ENCODE measurements at regions not wholly inside any gene's neighbourhood (a gene's known extent, or its start where the extent isn't known, plus 50 kb on each side); places are given as distances from the start of the nearest gene placed in this dataset.
"Not testable (repeated sequence)": the region's sequence is repeated elsewhere in the genome, so short reads cannot be mapped to it uniquely, and the experiment has no call there.

- no peaks in the 10 kb centered on the region for H3K27me3 ChIP-seq (ENCODE audit: control insufficient read depth in 2 of 2, insufficient read depth in 2 of 2, low read length in 2 of 2)
- H3K9ac ChIP-seq (ENCODE audit: low read depth in 1 of 2, low read length in 2 of 2): no peak overlapping the region
- H3K4me1 ChIP-seq (ENCODE audit: control insufficient read depth in 2 of 2, insufficient read depth in 2 of 2, low read length in 2 of 2): no peaks in the 10 kb centered on the region
- no peaks in the 10 kb centered on the region for H3K36me3 ChIP-seq (ENCODE audit: control insufficient read depth in 2 of 2, insufficient read depth in 2 of 2, low read length in 2 of 2)
- no peaks in the 10 kb centered on the region for H3K9me3 ChIP-seq (ENCODE audit: control insufficient read depth in 2 of 2, low read length in 2 of 2)
- H3K4me3 ChIP-seq (ENCODE audit: low read length in 2 of 2): no peak overlapping the region
- H3K27ac ChIP-seq (ENCODE audit: low read depth in 2 of 2, low read length in 2 of 2): no peak overlapping the region
Observed at GRCh38 chr14:97116546-97116945, 319.4 kb downstream of the VRK1 start.

- H3K36me3 ChIP-seq (ENCODE audit: control insufficient read depth in 2 of 2, insufficient read depth in 2 of 2, low read length in 2 of 2): no peaks in the 10 kb centered on the region
- no peaks in the 10 kb centered on the region for H3K9me3 ChIP-seq (ENCODE audit: control insufficient read depth in 2 of 2, low read length in 2 of 2)
- no peak overlapping the region for H3K4me3 ChIP-seq (ENCODE audit: low read length in 2 of 2)
- no peak overlapping the region for H3K27ac ChIP-seq (ENCODE audit: low read depth in 2 of 2, low read length in 2 of 2)
- H3K9ac ChIP-seq (ENCODE audit: low read depth in 1 of 2, low read length in 2 of 2): no peak overlapping the region
- H3K27me3 ChIP-seq (ENCODE audit: control insufficient read depth in 2 of 2, insufficient read depth in 2 of 2, low read length in 2 of 2): no peaks in the 10 kb centered on the region
- no peaks in the 10 kb centered on the region for H3K4me1 ChIP-seq (ENCODE audit: control insufficient read depth in 2 of 2, insufficient read depth in 2 of 2, low read length in 2 of 2)
Observed at GRCh38 chr14:97117693-97118092, 320.5 kb downstream of the VRK1 start.

GRCh38 chr14:97120204-97120603 is 323.0 kb downstream of the VRK1 start:
- no peak overlapping the region for H3K27ac ChIP-seq (ENCODE audit: low read depth in 2 of 2, low read length in 2 of 2)
- H3K4me1 ChIP-seq (ENCODE audit: control insufficient read depth in 2 of 2, insufficient read depth in 2 of 2, low read length in 2 of 2): no peaks in the 10 kb centered on the region
- H3K4me3 ChIP-seq (ENCODE audit: low read length in 2 of 2): no peak overlapping the region
- H3K36me3 ChIP-seq (ENCODE audit: control insufficient read depth in 2 of 2, insufficient read depth in 2 of 2, low read length in 2 of 2): no peaks in the 10 kb centered on the region
- no peaks in the 10 kb centered on the region for H3K27me3 ChIP-seq (ENCODE audit: control insufficient read depth in 2 of 2, insufficient read depth in 2 of 2, low read length in 2 of 2)
- no peak overlapping the region for H3K9ac ChIP-seq (ENCODE audit: low read depth in 1 of 2, low read length in 2 of 2)
- H3K9me3 ChIP-seq (ENCODE audit: control insufficient read depth in 2 of 2, low read length in 2 of 2): no peaks in the 10 kb centered on the region

- H3K27me3 ChIP-seq (ENCODE audit: control insufficient read depth in 2 of 2, insufficient read depth in 2 of 2, low read length in 2 of 2): no peaks in the 10 kb centered on the region
- no peak overlapping the region for H3K9ac ChIP-seq (ENCODE audit: low read depth in 1 of 2, low read length in 2 of 2)
- no peaks in the 10 kb centered on the region for H3K36me3 ChIP-seq (ENCODE audit: control insufficient read depth in 2 of 2, insufficient read depth in 2 of 2, low read length in 2 of 2)
- no peak overlapping the region for H3K27ac ChIP-seq (ENCODE audit: low read depth in 2 of 2, low read length in 2 of 2)
- H3K4me1 ChIP-seq (ENCODE audit: control insufficient read depth in 2 of 2, insufficient read depth in 2 of 2, low read length in 2 of 2): no peaks in the 10 kb centered on the region
- no peak overlapping the region for H3K4me3 ChIP-seq (ENCODE audit: low read length in 2 of 2)
- no peaks in the 10 kb centered on the region for H3K9me3 ChIP-seq (ENCODE audit: control insufficient read depth in 2 of 2, low read length in 2 of 2)
Observed at GRCh38 chr14:97120611-97121031, 323.4 kb downstream of the VRK1 start.

- Histone ChIP-seq H3K9me3 (ENCODE audit: control insufficient read depth in 2 of 2, low read length in 2 of 2) (no peaks in the 10 kb centered on the region), H3K4me1 (ENCODE audit: control insufficient read depth in 2 of 2, insufficient read depth in 2 of 2, low read length in 2 of 2) (no peaks in the 10 kb centered on the region), H3K4me3 (ENCODE audit: low read length in 2 of 2) (no peak overlapping the region), H3K9ac (ENCODE audit: low read depth in 1 of 2, low read length in 2 of 2) (no peak overlapping the region), H3K27ac (ENCODE audit: low read depth in 2 of 2, low read length in 2 of 2) (no peak overlapping the region), H3K36me3 (ENCODE audit: control insufficient read depth in 2 of 2, insufficient read depth in 2 of 2, low read length in 2 of 2) (no peaks in the 10 kb centered on the region), H3K27me3 (ENCODE audit: control insufficient read depth in 2 of 2, insufficient read depth in 2 of 2, low read length in 2 of 2) (no peaks in the 10 kb centered on the region)
Observed at GRCh38 chr14:97129639-97130038, 332.5 kb downstream of the VRK1 start.

GRCh38 chr14:97135847-97136246 is 338.7 kb downstream of the VRK1 start:
- not testable (repeated sequence) for H3K4me1 ChIP-seq (ENCODE audit: control insufficient read depth in 2 of 2, insufficient read depth in 2 of 2, low read length in 2 of 2); H3K9ac ChIP-seq (ENCODE audit: low read depth in 1 of 2, low read length in 2 of 2); H3K27me3 ChIP-seq (ENCODE audit: control insufficient read depth in 2 of 2, insufficient read depth in 2 of 2, low read length in 2 of 2); H3K9me3 ChIP-seq (ENCODE audit: control insufficient read depth in 2 of 2, low read length in 2 of 2); H3K4me3 ChIP-seq (ENCODE audit: low read length in 2 of 2); H3K27ac ChIP-seq (ENCODE audit: low read depth in 2 of 2, low read length in 2 of 2); H3K36me3 ChIP-seq (ENCODE audit: control insufficient read depth in 2 of 2, insufficient read depth in 2 of 2, low read length in 2 of 2)

- Histone ChIP-seq H3K4me1 (ENCODE audit: control insufficient read depth in 2 of 2, insufficient read depth in 2 of 2, low read length in 2 of 2) (no peaks in the 10 kb centered on the region), H3K27me3 (ENCODE audit: control insufficient read depth in 2 of 2, insufficient read depth in 2 of 2, low read length in 2 of 2) (no peaks in the 10 kb centered on the region), H3K9ac (ENCODE audit: low read depth in 1 of 2, low read length in 2 of 2) (no peak overlapping the region), H3K4me3 (ENCODE audit: low read length in 2 of 2) (no peak overlapping the region), H3K27ac (ENCODE audit: low read depth in 2 of 2, low read length in 2 of 2) (no peak overlapping the region), H3K36me3 (ENCODE audit: control insufficient read depth in 2 of 2, insufficient read depth in 2 of 2, low read length in 2 of 2) (no peaks in the 10 kb centered on the region), H3K9me3 (ENCODE audit: control insufficient read depth in 2 of 2, low read length in 2 of 2) (no peaks in the 10 kb centered on the region)
Observed at GRCh38 chr14:97137705-97138104, 340.5 kb downstream of the VRK1 start.

- no peaks in the 10 kb centered on the region for H3K27me3 ChIP-seq (ENCODE audit: control insufficient read depth in 2 of 2, insufficient read depth in 2 of 2, low read length in 2 of 2)
- H3K4me3 ChIP-seq (ENCODE audit: low read length in 2 of 2): no peak overlapping the region
- H3K9ac ChIP-seq (ENCODE audit: low read depth in 1 of 2, low read length in 2 of 2): no peak overlapping the region
- no peaks in the 10 kb centered on the region for H3K36me3 ChIP-seq (ENCODE audit: control insufficient read depth in 2 of 2, insufficient read depth in 2 of 2, low read length in 2 of 2)
- H3K9me3 ChIP-seq (ENCODE audit: control insufficient read depth in 2 of 2, low read length in 2 of 2): no peaks in the 10 kb centered on the region
- no peak overlapping the region for H3K27ac ChIP-seq (ENCODE audit: low read depth in 2 of 2, low read length in 2 of 2)
- no peaks in the 10 kb centered on the region for H3K4me1 ChIP-seq (ENCODE audit: control insufficient read depth in 2 of 2, insufficient read depth in 2 of 2, low read length in 2 of 2)
Observed at GRCh38 chr14:97138801-97139200, 341.6 kb downstream of the VRK1 start.

- Histone ChIP-seq H3K27ac (ENCODE audit: low read depth in 2 of 2, low read length in 2 of 2) (no peak overlapping the region), H3K9me3 (ENCODE audit: control insufficient read depth in 2 of 2, low read length in 2 of 2) (no peaks in the 10 kb centered on the region), H3K36me3 (ENCODE audit: control insufficient read depth in 2 of 2, insufficient read depth in 2 of 2, low read length in 2 of 2) (no peaks in the 10 kb centered on the region), H3K4me3 (ENCODE audit: low read length in 2 of 2) (no peak overlapping the region), H3K4me1 (ENCODE audit: control insufficient read depth in 2 of 2, insufficient read depth in 2 of 2, low read length in 2 of 2) (no peaks in the 10 kb centered on the region), H3K9ac (ENCODE audit: low read depth in 1 of 2, low read length in 2 of 2) (no peak overlapping the region), H3K27me3 (ENCODE audit: control insufficient read depth in 2 of 2, insufficient read depth in 2 of 2, low read length in 2 of 2) (no peaks in the 10 kb centered on the region)
Observed at GRCh38 chr14:97143011-97143410, 345.8 kb downstream of the VRK1 start.

GRCh38 chr14:97143456-97143855 is 346.3 kb downstream of the VRK1 start:
- Histone ChIP-seq H3K9me3 (ENCODE audit: control insufficient read depth in 2 of 2, low read length in 2 of 2) (no peaks in the 10 kb centered on the region), H3K9ac (ENCODE audit: low read depth in 1 of 2, low read length in 2 of 2) (no peak overlapping the region), H3K27ac (ENCODE audit: low read depth in 2 of 2, low read length in 2 of 2) (no peak overlapping the region), H3K4me3 (ENCODE audit: low read length in 2 of 2) (no peak overlapping the region), H3K4me1 (ENCODE audit: control insufficient read depth in 2 of 2, insufficient read depth in 2 of 2, low read length in 2 of 2) (no peaks in the 10 kb centered on the region), H3K36me3 (ENCODE audit: control insufficient read depth in 2 of 2, insufficient read depth in 2 of 2, low read length in 2 of 2) (no peaks in the 10 kb centered on the region), H3K27me3 (ENCODE audit: control insufficient read depth in 2 of 2, insufficient read depth in 2 of 2, low read length in 2 of 2) (no peaks in the 10 kb centered on the region)

- not testable (repeated sequence) for H3K4me3 ChIP-seq (ENCODE audit: low read length in 2 of 2); H3K27me3 ChIP-seq (ENCODE audit: control insufficient read depth in 2 of 2, insufficient read depth in 2 of 2, low read length in 2 of 2); H3K9me3 ChIP-seq (ENCODE audit: control insufficient read depth in 2 of 2, low read length in 2 of 2); H3K9ac ChIP-seq (ENCODE audit: low read depth in 1 of 2, low read length in 2 of 2); H3K36me3 ChIP-seq (ENCODE audit: control insufficient read depth in 2 of 2, insufficient read depth in 2 of 2, low read length in 2 of 2); H3K4me1 ChIP-seq (ENCODE audit: control insufficient read depth in 2 of 2, insufficient read depth in 2 of 2, low read length in 2 of 2); H3K27ac ChIP-seq (ENCODE audit: low read depth in 2 of 2, low read length in 2 of 2)
Observed at GRCh38 chr14:97148021-97148420, 350.8 kb downstream of the VRK1 start.

All from mucosa of rectum (tissue), 2 donors.